GM19351 (cell line): ENCODE measurements at regions not wholly inside any gene's neighbourhood (a gene's known extent, or its start where the extent isn't known, plus 50 kb on each side); places are given as distances from the start of the nearest gene placed in this dataset.
"Not testable (repeated sequence)": the region's sequence is repeated elsewhere in the genome, so short reads cannot be mapped to it uniquely, and the experiment has no call there.

Source experiments
- ATAC-seq: cut with Tn5 transposase; IDR thresholded peaks from one replicate; pipeline ENCODE4 v1.9.1; 2021; ENCODE audit warnings: mild to moderate bottlenecking, moderate library complexity; ENCODE audit not compliant: unreplicated experiment

DNA sequence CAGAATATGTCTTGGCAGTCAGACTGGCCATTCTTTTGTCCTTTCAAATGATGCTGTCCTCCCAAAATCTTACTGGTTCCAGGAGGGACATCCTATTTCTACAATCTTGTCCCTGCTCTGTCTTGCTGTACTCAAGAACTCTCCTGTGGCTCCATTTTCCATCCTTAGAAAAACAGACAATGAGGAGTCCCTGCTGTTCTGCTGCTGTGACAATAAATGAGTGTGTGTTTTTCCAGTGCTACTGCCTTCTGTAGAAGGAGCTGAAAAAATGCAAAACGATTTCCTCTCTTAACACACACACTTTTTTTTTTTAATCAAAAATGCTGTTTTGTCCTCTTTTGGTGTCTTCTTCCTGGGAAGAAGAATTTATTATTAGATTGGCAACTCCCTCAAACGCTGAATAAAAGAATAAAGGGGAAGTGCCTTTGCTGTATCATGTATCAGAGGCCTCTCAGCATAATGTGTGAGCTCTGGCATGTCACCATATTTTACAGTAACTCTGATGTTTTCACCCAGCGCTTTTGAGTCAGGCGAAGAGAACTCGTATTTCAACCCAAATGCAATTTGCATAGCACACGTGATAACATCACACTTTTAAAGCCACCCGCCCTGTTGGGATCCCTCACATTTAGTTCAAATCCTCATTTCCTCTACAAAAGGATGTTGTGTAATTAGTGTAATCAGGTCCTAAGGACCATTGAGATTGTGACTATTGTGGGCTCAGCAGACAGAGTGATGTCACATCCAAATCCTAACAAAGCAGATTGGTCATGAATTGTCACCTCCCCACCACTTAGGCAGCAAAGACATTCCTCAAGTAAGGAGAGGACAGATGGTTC is 496.0 kb upstream of the LARGE1 start:
- no peak for ATAC-seq

DNA sequence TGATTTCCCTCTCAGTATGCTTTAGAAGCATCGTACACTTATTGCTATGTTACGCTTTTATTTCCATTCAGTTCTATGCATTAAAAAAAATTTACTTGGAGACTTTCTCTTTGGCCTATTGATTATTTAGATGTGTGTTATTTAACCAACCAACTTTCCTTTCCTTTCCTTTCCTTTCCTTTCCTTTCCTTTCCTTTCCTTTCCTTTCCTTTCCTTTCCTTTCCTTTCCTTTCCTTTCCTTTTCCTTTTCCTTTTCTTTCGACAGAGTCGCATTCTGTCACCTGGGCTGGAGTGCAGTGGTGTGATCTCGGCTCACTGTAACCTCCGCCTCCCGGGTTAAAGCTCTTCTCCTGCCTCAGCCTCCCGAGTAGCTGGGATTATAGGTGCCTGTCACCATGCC is 502.7 kb upstream of the LARGE1 start:
- ATAC-seq: not testable (repeated sequence)

DNA sequence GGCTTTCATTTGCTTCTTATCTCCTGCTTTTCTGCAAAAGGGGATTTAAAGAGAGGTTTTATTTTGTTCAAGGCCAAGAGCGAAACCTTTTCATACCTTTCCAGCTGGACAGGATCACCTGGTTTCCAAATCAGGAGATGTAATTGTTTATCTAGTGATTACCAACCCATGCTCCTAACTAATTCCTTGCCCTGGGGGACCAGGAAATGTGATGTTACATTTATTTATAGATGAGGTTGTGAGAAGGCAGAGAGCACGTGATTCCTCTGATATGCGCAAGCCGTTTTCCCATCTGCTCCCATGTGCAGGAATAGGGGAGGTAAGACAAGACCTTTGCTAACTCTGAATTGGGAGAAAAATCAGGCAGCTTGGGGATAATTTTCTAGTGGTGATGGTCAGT is 507.2 kb upstream of the LARGE1 start:
- ATAC-seq: no peak

DNA sequence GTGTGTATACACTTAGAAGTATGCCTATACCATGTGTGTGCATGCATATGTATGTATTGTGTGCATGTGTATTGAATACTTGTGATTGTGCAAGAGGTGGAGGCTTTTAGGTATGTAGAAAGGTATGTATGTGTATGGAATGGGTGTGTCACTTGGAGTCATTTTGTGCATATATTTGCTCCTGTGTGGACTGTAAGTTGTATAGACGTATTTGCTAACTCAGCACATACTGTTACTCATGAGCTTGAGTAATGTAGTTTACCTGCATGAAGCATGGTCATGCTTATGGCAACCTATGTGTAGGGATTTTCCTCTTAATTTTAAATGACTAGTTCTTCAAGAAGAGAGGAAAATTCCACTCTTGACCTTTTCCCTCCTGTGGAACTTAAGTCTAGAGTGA is 507.6 kb upstream of the LARGE1 start:
- ATAC-seq: no peak

DNA sequence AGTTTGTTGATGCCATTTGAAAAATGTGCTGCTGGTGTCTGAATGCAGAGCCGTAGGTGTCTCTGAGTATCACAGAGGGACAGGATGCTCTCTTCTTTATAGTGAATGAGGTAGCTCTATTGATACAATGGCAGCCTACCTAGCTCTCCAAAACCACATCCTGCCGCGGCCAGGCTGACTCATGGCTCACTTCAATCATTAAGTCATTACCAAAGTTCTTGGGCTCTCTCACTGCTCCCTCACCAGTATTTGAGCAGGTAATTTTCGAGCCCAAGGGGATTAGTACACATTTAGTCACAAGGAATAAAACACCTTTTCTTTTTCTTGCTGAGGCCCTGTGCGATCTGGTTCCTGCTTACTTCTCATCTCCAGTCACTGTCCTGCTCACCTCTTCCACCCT is 509.0 kb upstream of the LARGE1 start:
- ATAC-seq: no peak

DNA sequence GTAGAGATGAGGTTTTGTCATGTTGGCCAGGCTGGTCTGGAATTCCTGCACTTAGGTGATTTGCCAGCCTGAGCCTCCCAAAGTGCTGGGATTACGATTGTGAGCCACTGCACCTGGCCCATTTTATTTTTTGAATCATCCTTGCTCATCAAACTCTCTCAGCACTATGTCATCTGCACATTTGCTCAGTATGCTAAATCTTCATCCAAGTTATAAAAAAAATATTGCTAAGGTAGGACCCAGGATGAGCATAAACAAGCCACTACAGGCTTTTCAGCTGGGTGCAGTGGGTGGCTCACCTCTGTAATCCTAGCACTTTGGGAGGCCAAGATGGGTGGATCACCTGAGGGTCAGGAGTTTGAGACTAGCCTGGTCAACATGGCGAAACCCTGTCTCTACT is 510.1 kb upstream of the LARGE1 start:
- ATAC-seq: no peak

DNA sequence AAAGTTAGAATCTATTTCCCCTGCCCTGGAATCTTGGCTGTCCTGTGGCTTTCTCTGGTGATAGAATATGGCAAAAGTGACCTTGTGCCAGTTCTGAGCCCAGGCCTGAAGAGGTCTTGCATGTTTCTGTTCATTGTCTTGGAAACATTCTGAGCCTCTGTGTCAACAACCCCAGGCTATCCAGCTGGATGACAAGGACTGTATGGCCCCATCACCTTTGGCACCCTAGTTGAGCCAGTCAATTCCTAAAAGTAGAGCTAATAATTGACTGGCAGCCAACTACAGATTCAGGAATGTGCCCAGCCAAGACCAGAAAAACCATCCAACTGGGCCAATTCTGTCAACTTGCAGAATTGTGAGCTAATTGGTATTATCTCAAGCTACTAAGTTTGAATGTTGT is 514.1 kb upstream of the LARGE1 start:
- no peak for ATAC-seq

DNA sequence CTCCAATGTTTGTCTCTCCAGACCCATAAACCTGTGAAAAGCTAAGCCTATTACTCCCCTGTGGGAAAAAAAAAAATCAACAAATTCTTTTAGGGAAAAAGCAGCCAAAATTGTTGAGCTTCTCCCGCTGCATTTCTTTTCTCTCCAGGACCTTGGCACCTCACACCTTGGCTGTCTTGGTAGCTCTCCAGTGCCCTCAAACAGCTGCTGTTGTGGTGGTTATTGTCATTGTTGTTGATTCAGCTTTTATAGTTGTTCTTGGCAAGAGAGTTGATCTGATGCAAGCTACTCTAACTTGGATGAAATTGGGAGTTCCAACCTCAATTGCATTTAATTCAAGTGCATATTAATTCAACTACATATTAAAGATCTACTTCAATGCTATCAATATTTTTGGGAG is 516.9 kb upstream of the LARGE1 start:
- ATAC-seq: no peak

DNA sequence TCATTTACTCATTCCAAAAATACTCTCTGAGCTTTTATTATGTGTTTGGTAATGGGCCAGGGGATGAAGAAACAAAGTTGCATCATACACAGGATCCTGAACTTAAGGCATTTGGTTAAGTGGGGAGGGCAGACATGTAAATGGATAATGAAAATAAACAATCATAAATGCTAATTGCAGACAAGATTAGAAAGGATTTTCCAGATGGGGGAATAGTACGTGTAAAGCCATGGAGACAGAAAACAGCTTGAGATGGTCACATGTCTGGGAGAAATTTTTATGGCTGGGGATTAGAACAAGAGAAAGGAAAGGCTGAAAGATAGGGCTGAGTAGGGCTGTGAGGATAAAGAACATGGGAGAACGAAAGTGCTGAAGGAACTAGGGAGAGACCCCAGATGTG is 534.3 kb upstream of the LARGE1 start:
- no peak for ATAC-seq

DNA sequence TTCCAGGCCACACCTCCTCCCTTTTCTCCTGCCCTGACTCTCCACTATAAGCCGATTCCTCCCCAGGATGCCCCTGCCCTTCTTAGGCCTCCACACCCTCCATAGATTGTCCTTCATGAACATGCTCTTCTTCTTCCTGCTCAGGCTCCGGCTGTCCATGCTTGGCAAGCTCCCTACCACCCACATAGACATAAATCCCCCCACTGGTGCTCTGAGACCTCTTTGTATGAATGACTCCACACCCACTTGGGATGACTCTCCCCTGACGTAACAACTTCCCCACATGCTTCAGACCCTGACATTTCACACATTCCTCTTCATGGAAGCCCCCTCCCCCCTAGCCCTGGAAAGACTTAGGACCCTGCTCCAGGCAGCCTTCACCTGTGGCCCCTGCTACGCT is 542.5 kb upstream of the LARGE1 start:
- ATAC-seq: no peak

DNA sequence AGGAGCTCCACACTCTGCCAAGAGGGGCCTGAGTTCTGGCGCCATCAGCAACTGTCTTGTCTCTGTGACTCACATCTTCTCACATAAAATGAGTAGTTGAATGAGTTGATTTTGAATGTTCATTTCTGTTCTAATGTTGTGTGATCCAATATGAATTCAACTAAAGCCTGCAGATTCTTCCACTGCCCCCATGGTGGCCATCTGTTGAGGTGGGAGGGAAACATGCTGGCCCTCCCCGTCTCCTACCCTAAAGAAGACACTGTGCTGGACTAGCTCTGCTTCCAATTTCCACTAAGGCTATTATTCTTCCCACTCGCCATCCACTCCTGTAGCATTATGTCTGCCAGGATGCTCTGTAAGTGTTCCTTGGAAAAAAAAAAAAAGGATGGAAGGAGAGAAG is 555.6 kb upstream of the LARGE1 start:
- no peak for ATAC-seq

DNA sequence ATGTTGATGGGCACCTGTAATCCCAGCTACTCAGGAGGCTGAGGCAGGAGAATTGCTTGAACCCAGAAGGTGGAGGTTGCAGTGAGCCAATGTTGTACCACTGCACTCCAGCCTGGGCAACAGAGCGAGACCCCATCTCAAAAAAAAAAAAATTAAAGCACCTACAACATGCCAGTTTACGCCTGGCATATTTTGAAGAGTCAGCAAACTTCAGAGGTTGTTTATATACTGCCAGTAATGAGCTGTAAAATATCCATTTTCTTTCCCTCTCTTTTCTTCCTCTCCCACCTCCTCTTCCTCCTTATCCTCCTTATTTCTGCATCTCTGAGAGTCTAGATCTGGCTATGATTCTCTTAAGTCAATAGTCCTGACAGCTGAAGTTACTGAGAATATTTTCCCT is 556.5 kb upstream of the LARGE1 start:
- no peak for ATAC-seq

DNA sequence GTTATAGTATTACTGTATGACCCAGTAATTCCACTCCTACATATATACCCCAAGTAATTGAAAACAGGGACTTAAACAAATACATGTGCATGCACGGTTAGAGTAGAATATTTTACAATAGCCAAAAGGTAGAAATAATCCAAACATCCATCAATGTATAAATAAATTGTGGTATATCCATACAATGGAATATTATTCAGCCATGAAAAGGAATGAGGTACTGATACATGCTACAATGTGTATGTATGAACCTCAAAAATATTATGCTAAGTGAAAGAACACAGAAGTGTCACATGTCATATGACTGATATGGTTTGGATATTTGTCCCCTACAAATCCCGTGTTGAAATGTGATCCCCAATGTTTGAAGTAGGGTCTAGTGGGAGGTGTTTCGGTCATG is 560.8 kb upstream of the LARGE1 start:
- ATAC-seq: no peak

DNA sequence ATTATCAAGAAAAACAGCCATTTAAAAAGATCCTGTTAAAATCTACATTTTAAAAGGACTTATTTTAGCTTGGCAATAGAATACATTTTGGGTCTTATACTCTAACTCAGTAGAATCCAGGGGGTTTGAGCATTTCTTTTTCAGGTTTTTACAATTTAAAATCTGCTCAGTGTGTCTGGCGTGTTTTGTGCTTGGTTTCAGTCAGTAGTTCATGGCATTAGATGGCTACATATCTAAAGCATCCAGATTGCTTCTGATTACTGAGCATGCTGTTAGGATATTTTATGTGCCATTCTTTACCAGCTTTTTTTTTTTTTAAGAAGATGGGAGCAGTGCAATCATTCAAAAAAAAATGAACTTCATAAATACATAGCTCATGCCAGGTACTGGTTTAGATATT is 566.1 kb upstream of the LARGE1 start:
- no peak for ATAC-seq

DNA sequence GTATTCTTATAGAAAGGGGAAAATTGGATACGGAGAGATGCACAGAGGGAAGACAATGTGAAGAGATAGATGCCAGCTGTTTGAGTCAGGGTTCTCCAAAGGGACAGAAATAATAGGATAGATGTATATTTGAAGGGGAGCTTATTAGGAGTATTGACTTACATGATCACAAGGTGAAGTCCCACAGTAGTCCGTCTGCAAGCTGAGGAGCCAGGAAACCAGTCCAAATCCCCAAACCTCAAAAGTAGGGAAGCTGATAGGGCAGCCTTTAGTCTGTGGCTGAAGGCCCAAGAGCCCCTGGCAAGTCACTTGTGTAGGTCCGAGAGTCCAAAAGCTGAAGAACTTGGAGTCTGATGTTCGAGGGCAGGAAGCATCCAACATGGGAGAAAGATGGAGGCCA is 569.6 kb upstream of the LARGE1 start:
- ATAC-seq: no peak

DNA sequence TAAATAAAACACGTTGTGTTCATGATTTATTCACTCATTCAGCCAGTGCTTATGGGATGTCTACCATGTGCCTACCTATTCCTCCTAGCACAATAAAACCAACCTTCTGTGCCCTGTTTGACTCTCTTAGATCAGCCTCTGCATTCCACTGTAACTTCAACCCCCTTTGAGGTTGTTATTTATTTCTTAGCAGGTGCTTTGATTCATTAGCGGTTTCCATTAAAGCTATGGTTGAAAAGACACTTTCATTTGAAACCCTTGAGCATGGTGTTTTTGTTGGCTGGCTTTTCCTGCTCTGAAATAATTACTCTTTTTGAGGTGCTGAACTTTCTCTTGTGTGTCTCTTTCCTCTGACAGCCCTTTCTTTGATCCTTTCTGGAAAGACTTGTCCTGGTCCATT is 570.6 kb upstream of the LARGE1 start:
- no peak for ATAC-seq

DNA sequence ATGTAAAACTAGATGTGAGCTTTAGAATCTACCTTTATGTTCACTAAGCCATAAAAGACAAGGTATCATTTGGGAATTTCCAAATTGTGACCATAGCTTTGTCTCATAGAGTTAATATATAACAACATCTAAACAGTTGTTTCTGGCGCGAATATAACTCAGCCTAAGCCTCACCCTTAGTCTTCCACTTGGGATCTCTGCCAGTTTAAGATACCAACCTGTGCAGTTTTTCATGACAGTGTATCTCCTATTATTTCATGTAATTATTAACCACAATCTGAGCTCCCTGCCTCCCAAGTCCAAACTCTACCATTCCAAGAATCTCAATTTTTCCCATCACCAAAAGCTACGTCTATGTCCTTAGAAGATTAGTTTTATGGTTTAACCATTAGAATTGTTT is 572.5 kb upstream of the ISX start:
- no peak for ATAC-seq

DNA sequence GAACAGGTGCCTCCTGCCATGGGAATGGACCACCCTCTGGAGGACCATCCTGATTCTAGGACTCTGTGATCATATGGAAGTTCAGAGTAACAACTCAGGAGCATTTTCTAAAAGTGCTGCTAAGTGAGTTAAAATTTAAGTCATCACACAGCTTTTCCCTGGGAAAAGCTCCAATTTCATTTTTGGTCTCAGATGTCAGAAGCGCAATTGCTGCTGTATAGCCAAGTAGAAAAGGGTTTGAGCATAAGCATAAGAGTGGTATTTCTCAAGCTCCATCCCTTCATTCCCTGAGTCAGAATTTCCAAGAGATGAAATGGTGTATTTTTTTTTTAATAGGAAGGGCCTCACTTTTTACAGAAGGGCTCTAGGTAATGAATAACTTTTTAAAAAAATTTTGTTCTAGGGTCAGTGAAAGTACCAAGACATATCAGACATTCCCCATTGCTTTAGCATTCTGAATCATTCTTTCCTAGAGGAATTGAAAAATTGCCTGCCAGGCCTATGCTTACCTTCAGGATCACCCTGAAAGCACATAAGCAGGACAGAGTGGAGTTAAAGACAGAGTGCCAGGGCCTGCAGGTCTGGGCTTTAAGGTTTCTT is 564.5 kb upstream of the ISX start:
- no peak for ATAC-seq

DNA sequence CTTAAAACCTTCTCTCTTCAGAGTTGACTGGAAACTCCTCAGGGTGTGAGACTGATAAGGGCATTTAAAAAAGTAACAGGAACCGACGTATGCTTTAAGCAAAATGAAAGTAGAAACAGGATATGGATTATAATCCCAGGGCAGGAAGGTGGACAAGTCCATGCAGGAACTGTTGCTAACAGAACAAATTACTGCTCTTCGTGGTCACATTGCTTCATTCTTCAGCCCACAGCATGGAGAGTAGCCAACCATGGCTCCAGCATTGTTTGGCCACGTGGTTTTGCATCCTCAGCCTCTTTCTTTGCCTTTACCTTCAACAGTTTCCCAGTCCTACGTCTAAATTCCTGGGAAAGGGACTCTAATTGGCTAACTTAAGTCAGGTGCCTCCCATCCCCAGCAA is 563.1 kb upstream of the ISX start:
- no peak for ATAC-seq

DNA sequence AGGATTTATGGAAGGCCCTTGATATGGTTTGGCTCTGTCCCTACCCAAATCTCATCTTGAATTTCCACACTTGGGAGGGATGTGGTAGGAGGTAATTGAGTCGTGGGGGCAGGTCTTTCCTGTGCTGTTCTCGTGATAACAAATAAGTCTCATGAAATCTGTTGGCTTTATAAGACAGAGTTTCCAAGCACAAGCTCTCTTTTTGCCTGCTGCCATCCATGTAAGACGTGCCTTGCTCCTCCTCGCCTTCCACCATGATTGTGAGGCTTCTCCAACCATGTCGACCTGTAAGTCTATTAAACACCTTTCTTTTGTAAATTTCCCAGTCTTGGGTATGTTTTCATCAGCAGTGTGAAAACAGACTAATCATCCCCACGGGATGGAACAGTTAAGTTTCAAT is 557.2 kb upstream of the ISX start:
- ATAC-seq: no peak

DNA sequence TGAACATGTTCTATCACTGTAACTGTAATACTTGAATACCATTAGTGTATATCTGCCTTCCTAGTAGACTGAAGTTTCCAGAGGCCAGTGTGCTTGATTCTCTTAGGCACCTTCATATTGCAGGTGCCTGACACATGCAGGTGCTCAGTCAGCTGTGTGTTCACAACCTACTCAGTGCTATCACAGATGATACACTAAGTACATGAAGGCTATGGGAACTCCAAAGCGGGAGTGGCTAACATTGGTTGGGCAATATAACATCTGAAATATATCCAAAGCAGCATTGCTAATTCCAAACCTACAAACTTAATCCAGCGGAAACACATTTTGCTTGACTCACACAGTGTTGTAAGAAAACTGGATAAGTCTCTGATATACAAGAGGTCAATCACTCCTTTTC is 539.3 kb upstream of the ISX start:
- ATAC-seq: no peak

DNA sequence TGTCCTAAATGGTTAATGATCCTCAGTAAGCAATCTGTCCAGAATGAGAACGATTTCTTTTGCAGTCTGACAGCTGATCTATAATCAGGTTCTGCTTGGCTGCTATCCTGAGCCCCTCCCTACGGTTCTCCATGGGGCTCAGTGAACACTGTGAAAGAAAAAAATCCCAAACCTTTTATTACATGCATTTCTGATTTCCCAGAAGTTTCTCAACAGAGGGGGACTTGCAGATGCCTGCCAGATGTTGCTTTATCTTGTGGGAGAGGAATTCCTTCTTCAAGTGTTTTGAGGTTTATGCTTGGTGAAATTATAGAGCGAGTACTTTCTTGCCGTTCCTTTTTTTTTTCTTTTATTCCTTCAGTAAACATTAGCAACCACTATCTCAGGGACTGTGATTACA is 531.9 kb upstream of the ISX start:
- no peak for ATAC-seq

DNA sequence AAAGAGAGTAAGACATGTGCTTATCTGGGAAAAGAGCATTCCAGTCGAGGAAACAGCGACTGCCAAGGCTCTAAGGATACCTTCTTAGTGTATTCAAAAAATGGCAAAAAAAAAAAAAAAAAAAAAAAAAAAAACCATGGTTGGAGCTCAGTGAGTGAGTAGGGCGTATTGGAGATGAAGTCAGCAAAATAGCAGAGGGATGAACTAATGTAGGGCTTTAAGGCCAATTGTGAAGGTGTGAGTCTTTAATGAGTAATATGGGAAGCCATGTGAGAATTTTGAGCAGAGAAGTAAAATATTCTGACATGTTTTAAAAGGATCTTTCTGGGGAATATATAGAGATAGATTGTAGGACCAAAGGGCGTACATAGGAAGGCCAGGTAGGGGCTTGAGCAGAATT is 498.6 kb upstream of the ISX start:
- ATAC-seq: no peak
